HepG2 (cell line): ENCODE measurements at regions not wholly inside any gene's neighbourhood (a gene's known extent, or its start where the extent isn't known, plus 50 kb on each side); places are given as distances from the start of the nearest gene placed in this dataset.

Experiments used
- ATAC-seq: fragments of 200-7000 bp; cut with Tn5 transposase; 3 replicates; pipeline ENCODE4 v1.9.1; 2020; ENCODE audit warnings: mild to moderate bottlenecking, moderate library complexity
- BruUV-seq: library from RNA; stranded (reverse); fragments of 400-500 nt; replicated peaks from 2 replicates; lab custom pipeline; 2021; lab: Mats Ljungman, UMichigan
- CTCF ChIA-PET: fragments of 300-600 bp; formaldehyde crosslinking; extraction: SDS; loops from one replicate; lab custom pipeline; 2021; ENCODE audit warnings: low total read pairs, inconsistent platforms, low intra/inter-chr PET ratio; lab: Yijun Ruan, JAX
- POLR2A ChIA-PET: fragments of 350-600 bp; sonication (Branson Sonifier 250); formaldehyde crosslinking; loops from one replicate; lab custom pipeline; 2020; ENCODE audit warnings: antibody characterized with exemption, inconsistent platforms; lab: Yijun Ruan, JAX
- DNase-seq: peaks from one replicate; pipeline ENCODE4 v3.0.0-alpha.2; 2015; ENCODE audit warnings: low spot score
- FAIRE-seq: peaks from 3 replicates; lab custom pipeline; 2011; peaks lifted over from hg19 to GRCh38; lab: Jason Lieb, UNC
- H2AFZ ChIP-seq: one replicate; pipeline ENCODE4 v1.6.1; 2011; ENCODE audit warnings: low read length, inconsistent platforms
- H3K27ac ChIP-seq: fragments of 300-600 bp; 3 replicates; pipeline ENCODE4 v1.8.0; 2011; ENCODE audit warnings: mixed run types, mild to moderate bottlenecking, mixed read lengths, low read length, inconsistent platforms; ENCODE audit not compliant: insufficient read depth; ENCODE audit errors: extremely low read length
- H3K27me3 ChIP-seq, 2 experiments: fragments of 200-600 bp in 1 of 2; 2 replicates in 1 of 2; 3 replicates in 1 of 2; pipeline versions ENCODE4 v1.6.0 to v1.8.0; 2011; ENCODE audit warnings: low read length in 2 of 2, mild to moderate bottlenecking in 2 of 2, moderate library complexity in 2 of 2, inconsistent platforms in 1 of 2; ENCODE audit not compliant: insufficient read depth in 2 of 2, control insufficient read depth in 1 of 2
- H3K36me3 ChIP-seq, 2 experiments: fragments of 200-600 bp in 1 of 2; replicated peaks in 1 of 2; 2 replicates in 1 of 2; 3 replicates in 1 of 2; pipeline versions ENCODE4 v1.5.1 to v1.8.0; 2011; ENCODE audit warnings: low read length in 2 of 2, inconsistent platforms in 1 of 2; ENCODE audit not compliant: insufficient read depth in 2 of 2, control insufficient read depth in 1 of 2
- H3K4me1 ChIP-seq: 2 replicates; pipeline ENCODE4 v1.5.1; 2012; ENCODE audit warnings: low read length, inconsistent platforms; ENCODE audit not compliant: insufficient read depth
- H3K4me2 ChIP-seq: 2 replicates; pipeline ENCODE4 v1.6.0; 2011; ENCODE audit warnings: low read depth, low read length, inconsistent platforms
- H3K4me3 ChIP-seq, 3 experiments: fragments of 200-600 bp in 1 of 3; sonication (generic), shearing (Covaris generic) in 1 of 3; replicated peaks in 1 of 3; 2 replicates each; pipeline ENCODE4 v1.5.1; 2011 to 2016; ENCODE audit warnings: low read length in 3 of 3, inconsistent platforms in 2 of 3, low read depth in 2 of 3, mild to moderate bottlenecking in 2 of 3, control low read depth in 1 of 3, mixed read lengths in 1 of 3; ENCODE audit not compliant: insufficient read depth in 1 of 3
- H3K79me2 ChIP-seq: one replicate; pipeline ENCODE4 v1.6.1; 2011; ENCODE audit warnings: low read length, inconsistent platforms; ENCODE audit not compliant: insufficient read depth
- H3K9ac ChIP-seq: 2 replicates; pipeline ENCODE4 v1.6.0; 2011; ENCODE audit warnings: mild to moderate bottlenecking, low read depth, low read length, inconsistent platforms; ENCODE audit not compliant: insufficient read depth
- H3K9me3 ChIP-seq: 2 replicates; pipeline ENCODE4 v1.5.1; 2012; ENCODE audit warnings: mild to moderate bottlenecking, low read length
- H4K20me1 ChIP-seq: 2 replicates; pipeline ENCODE4 v1.6.0; 2011; ENCODE audit warnings: inconsistent platforms, mild to moderate bottlenecking, low read length, moderate library complexity; ENCODE audit not compliant: insufficient read depth
- ATRX ChIP-seq: sonication (generic); formaldehyde crosslinking; IDR thresholded peaks from 2 replicates; pipeline ENCODE4 v1.4.0; 2020; ENCODE audit warnings: missing genetic modification reagents, borderline replicate concordance
- ETV6 ChIP-seq: sonication (generic); formaldehyde crosslinking; conservative IDR thresholded peaks from 2 replicates; pipeline ENCODE4 v1.4.0; 2020; ENCODE audit warnings: missing genetic modification reagents
- GPN1 ChIP-seq: sonication (generic); formaldehyde crosslinking; IDR thresholded peaks from 2 replicates; pipeline ENCODE4 v1.5.1; 2020; ENCODE audit warnings: missing genetic modification reagents, borderline replicate concordance
- HBP1 ChIP-seq: IDR thresholded peaks from 2 replicates; pipeline ENCODE4 v1.6.1; 2016; ENCODE audit warnings: low read depth, control low read depth
- HDAC2 ChIP-seq: sonication (generic); formaldehyde crosslinking; IDR thresholded peaks from 2 replicates; pipeline ENCODE4 v1.4.0; 2020; ENCODE audit warnings: missing genetic modification reagents
- HIVEP1 ChIP-seq: sonication (generic); formaldehyde crosslinking; IDR thresholded peaks from 2 replicates; pipeline ENCODE4 v1.4.0; 2020; ENCODE audit warnings: mild to moderate bottlenecking, missing genetic modification reagents
- HNF1B ChIP-seq: sonication (generic); formaldehyde crosslinking; IDR thresholded peaks from 2 replicates; pipeline ENCODE4 v1.5.1; 2020; ENCODE audit warnings: mild to moderate bottlenecking, moderate library complexity, missing genetic modification reagents
- KLF9 ChIP-seq: IDR thresholded peaks from 2 replicates; pipeline ENCODE4 v1.6.1; 2016; ENCODE audit warnings: low read depth
- MYPOP ChIP-seq: sonication (generic); formaldehyde crosslinking; IDR thresholded peaks from 2 replicates; pipeline ENCODE4 v1.8.1; 2023; ENCODE audit warnings: mild to moderate bottlenecking, moderate library complexity, missing genetic modification reagents
- NCOA5 ChIP-seq: sonication (generic); formaldehyde crosslinking; IDR thresholded peaks from 2 replicates; pipeline ENCODE4 v1.4.0; 2020; ENCODE audit warnings: missing genetic modification reagents
- PRDM4 ChIP-seq: sonication (generic); formaldehyde crosslinking; IDR thresholded peaks from 2 replicates; pipeline ENCODE4 v1.9.0; 2021; ENCODE audit warnings: missing genetic modification reagents, borderline replicate concordance
- ZBTB42 ChIP-seq: sonication (generic); formaldehyde crosslinking; IDR thresholded peaks from 2 replicates; pipeline ENCODE4 v1.5.0; 2020; ENCODE audit warnings: mild to moderate bottlenecking, missing genetic modification reagents
- ZNF234 ChIP-seq: sonication (generic); formaldehyde crosslinking; conservative IDR thresholded peaks from 2 replicates; pipeline ENCODE4 v1.5.1; 2020; ENCODE audit warnings: mild to moderate bottlenecking, missing genetic modification reagents
- ZNF720 ChIP-seq: sonication (generic); formaldehyde crosslinking; IDR thresholded peaks from 2 replicates; pipeline ENCODE4 v1.4.0; 2020; ENCODE audit warnings: missing genetic modification reagents
- WGBS: methylation state at CpG from one replicate; pipeline ENCODE4 v1.1.6; 2017; ENCODE audit warnings: low lambda C conversion rate; 5-methylcytosine and 5-hydroxymethylcytosine counted together
- in situ Hi-C: cut with HindIII; loops from 2 replicates; pipeline ENCODE4 v1.10.0; 2017; ENCODE audit warnings: low pct_unique_long_range_greater_than_20kb; ENCODE audit not compliant: extremely low pct_ligation_motif_present
- intact Hi-C: fragments of 100-400 bp; cut with micrococcal nuclease; formaldehyde crosslinking; loops from one replicate; pipeline ENCODE4 v1.10.0; 2022; ENCODE audit not compliant: unreplicated experiment
- TF ChIP-seq, protein P1 (sequence below): sonication (generic); formaldehyde crosslinking; IDR thresholded peaks from 2 replicates; pipeline ENCODE4 v1.8.0; 2022; ENCODE audit warnings: missing genetic modification reagents, low read depth, mild to moderate bottlenecking, borderline replicate concordance

DNA sequence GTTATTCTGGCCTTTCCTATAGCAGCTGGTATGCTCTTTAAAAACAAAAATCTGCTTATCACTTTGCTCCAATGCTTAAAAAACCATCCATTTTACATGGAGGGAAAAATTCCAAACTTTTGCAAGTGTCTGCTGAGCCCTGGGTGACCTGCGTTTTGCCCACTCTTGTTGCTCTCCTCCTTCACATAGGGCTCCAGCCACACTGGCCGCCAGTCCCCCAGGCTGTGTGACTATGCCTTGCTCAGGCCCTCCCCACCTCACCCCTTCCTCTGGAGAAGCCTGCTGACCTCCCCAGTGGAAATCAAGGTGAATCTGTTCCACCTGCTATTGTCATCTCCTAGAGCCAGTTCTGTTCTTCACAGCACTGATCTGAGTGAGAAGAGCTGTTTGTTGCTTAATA, 126.9 kb downstream of the SLC25A47 start:
- intact Hi-C loops: no loop called here
- POLR2A ChIA-PET: no interaction called here

More for the DNA sequence above, 126.9 kb downstream of the SLC25A47 start:
- 52% methylated on average over 2 of the region's 2 CpGs for WGBS
- H3K4me3 ChIP-seq: no peak overlapping the region
- DNase-seq (no peak), ATAC-seq (no peak), FAIRE-seq (no peak)
- TF ChIP-seq ETV6 (CRISPR knock-in tag): no peak
- no peak for TF ChIP-seq HBP1 (CRISPR knock-in tag)
- no peak for TF ChIP-seq HNF1B (CRISPR knock-in tag)
- no peak for TF ChIP-seq HIVEP1
- no peak for TF ChIP-seq NCOA5 (CRISPR knock-in tag)
- TF ChIP-seq ZBTB42 (CRISPR knock-in tag): no peak
- TF ChIP-seq, protein P1, sequence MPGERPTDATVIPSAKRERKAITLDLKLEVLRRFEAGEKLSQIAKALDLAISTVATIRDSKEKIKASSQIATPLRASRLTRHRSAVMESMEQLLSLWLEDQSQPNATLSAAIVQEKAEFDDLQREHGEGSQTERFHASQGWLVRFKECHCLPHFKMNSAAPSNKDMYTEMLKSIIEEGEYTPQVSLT (CRISPR knock-in tag): no peak
- no peak for TF ChIP-seq GPN1
- no peak for TF ChIP-seq ATRX
- TF ChIP-seq MYPOP (CRISPR knock-in tag): no peak
- TF ChIP-seq ZNF720 (CRISPR knock-in tag): no peak
- no peak for TF ChIP-seq HDAC2
- no peak for TF ChIP-seq PRDM4 (CRISPR knock-in tag)
- no peak for TF ChIP-seq ZNF234 (CRISPR knock-in tag)
- no peak for TF ChIP-seq KLF9
- H3K27ac ChIP-seq: no peak overlapping the region
- no peaks in the 10 kb centered on the region for H3K4me1 ChIP-seq
- no peaks in the 10 kb centered on the region for H3K27me3 ChIP-seq
- no peaks in the 10 kb centered on the region; a peak in 1 of 5 replicates for H3K36me3 ChIP-seq
- H4K20me1 ChIP-seq: no peaks in the 10 kb centered on the region
- BruUV-seq: no TSS peak
- in situ Hi-C loops: no loop called here
- H3K4me2 ChIP-seq: no peak overlapping the region
- no peak overlapping the region for H3K9ac ChIP-seq
- no peaks in the 10 kb centered on the region for H3K9me3 ChIP-seq
- no peak overlapping the region for H2AFZ ChIP-seq
- CTCF ChIA-PET: no interaction called here
- no peaks in the 10 kb centered on the region for H3K79me2 ChIP-seq
